ENCODE measurements at regions not wholly inside any gene's neighbourhood (a gene's known extent, or its start where the extent isn't known, plus 50 kb on each side); places are given as distances from the start of the nearest gene placed in this dataset.

DNA sequence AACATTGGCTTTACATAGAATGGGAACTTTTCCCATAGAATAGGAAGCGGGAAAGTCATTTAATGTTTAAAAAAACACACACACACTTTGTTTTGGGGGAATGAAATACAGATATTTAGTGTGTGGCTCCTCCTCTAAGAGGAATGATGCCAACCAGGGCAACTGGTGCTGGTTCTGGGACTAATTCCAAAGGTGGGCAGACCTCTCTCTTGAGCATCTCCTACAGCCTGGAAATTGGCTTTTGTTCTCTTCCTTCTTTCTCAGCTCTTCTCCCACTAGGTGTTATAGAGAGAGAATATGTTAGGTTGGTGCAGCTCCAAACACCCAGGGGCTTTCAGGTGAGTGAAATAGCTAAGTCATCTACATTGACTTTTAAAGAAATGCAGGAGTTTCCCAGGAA, 190.1 kb downstream of the RAD51AP2 start:
- no peak overlapping the region for H3K4me2 ChIP-seq
- H4K20me1 ChIP-seq (ENCODE audit: insufficient read depth): no peaks in the 10 kb centered on the region
- H2AFZ ChIP-seq (ENCODE audit: low read depth): no peak overlapping the region
- no peaks in the 10 kb centered on the region for H3K27me3 ChIP-seq (ENCODE audit: insufficient read depth)
- H3K4me3 ChIP-seq (ENCODE audit: low read depth in 2 of 2, low read length in 1 of 2): no peak overlapping the region
- CTCF ChIA-PET: interaction anchor here (1.2 kb wide), 1 partner anchor 155 kb away, joined by 5 read pairs; no protein-coding TSS in a partner anchor
- no peaks in the 10 kb centered on the region for H3K79me2 ChIP-seq (ENCODE audit: insufficient read depth)
- H3K27ac ChIP-seq (ENCODE audit: low read depth in 2 of 2, low read length in 1 of 2): no peak overlapping the region
- no peak overlapping the region for H3K9ac ChIP-seq
- no peaks in the 10 kb centered on the region for H3K9me3 ChIP-seq
- TF ChIP-seq ELF1 (IDR thresholded peaks at IDR 0.05) (no peak), EP300 (IDR thresholded peaks at IDR 0.05; ENCODE audit: borderline replicate concordance in 1 of 2, low read depth in 1 of 2, low read length in 1 of 2) (no peak), RFX5 (IDR thresholded peaks at IDR 0.05; ENCODE audit: low read length) (no peak)
- POLR2A ChIA-PET: no interaction called here
- no peaks in the 10 kb centered on the region for H3F3A ChIP-seq (replicated peaks; ENCODE audit: insufficient read depth)
- WGBS (ENCODE audit: low lambda C conversion rate): 51% methylated on average over 1 of the region's 1 CpG
- DNase-seq: no peak
- no peaks in the 10 kb centered on the region for H3K4me1 ChIP-seq (ENCODE audit: control insufficient read depth in 1 of 2, insufficient read depth in 2 of 2, low read depth in 1 of 2, low read length in 1 of 2)
- no peaks in the 10 kb centered on the region for H3K36me3 ChIP-seq (replicated peaks in 1 of 2; ENCODE audit: control insufficient read depth in 1 of 2, insufficient read depth in 2 of 2, low read length in 1 of 2)
- H3K9me2 ChIP-seq: no peaks in the 10 kb centered on the region

DNA sequence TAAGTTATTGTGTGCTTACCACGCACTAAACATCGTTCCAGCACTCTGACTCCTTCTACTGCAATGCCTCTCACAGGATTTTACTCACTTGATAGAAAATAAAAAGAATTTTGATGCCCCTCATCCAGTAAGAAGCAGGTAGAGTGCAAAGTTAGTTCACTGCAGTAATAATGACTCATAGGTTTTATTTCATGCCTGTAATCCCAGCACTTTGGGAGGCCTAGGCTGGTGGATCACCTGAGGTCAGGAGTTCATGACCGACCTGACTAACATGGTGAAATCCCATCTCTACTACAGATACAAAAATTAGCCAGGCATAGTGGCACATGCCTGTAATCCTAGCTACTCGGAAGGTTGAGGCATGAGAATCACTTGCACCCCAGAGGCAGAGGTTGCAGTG, 190.6 kb downstream of the RAD51AP2 start:
- CTCF ChIA-PET: no interaction called here
- H3K9me3 ChIP-seq: no peaks in the 10 kb centered on the region
- no peaks in the 10 kb centered on the region for H3K27me3 ChIP-seq (ENCODE audit: insufficient read depth)
- H3K9ac ChIP-seq: no peak overlapping the region
- H3K4me3 ChIP-seq (ENCODE audit: low read depth in 2 of 2, low read length in 1 of 2): no peak overlapping the region
- no peak for TF ChIP-seq ELF1 (IDR thresholded peaks at IDR 0.05)
- no peak for TF ChIP-seq TAF1 (IDR thresholded peaks at IDR 0.05; ENCODE audit: borderline replicate concordance, low read depth, low read length)
- TF ChIP-seq RXRA (IDR thresholded peaks at IDR 0.05; ENCODE audit: borderline replicate concordance, low read depth): no peak
- TF ChIP-seq, protein P1, sequence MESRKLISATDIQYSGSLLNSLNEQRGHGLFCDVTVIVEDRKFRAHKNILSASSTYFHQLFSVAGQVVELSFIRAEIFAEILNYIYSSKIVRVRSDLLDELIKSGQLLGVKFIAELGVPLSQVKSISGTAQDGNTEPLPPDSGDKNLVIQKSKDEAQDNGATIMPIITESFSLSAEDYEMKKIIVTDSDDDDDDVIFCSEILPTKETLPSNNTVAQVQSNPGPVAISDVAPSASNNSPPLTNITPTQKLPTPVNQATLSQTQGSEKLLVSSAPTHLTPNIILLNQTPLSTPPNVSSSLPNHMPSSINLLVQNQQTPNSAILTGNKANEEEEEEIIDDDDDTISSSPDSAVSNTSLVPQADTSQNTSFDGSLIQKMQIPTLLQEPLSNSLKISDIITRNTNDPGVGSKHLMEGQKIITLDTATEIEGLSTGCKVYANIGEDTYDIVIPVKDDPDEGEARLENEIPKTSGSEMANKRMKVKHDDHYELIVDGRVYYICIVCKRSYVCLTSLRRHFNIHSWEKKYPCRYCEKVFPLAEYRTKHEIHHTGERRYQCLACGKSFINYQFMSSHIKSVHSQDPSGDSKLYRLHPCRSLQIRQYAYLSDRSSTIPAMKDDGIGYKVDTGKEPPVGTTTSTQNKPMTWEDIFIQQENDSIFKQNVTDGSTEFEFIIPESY (IDR thresholded peaks at IDR 0.05; ENCODE audit: borderline replicate concordance, low read depth): no peak
- TF ChIP-seq MEF2A (IDR thresholded peaks at IDR 0.05; ENCODE audit: borderline replicate concordance, low read depth): no peak
- no peak for TF ChIP-seq JUND (IDR thresholded peaks at IDR 0.05)
- no peak for TF ChIP-seq MXI1 (IDR thresholded peaks at IDR 0.05; ENCODE audit: low read depth, low read length)
- TF ChIP-seq EP300 (IDR thresholded peaks at IDR 0.05; ENCODE audit: borderline replicate concordance in 1 of 2, low read depth in 1 of 2, low read length in 1 of 2): no peak
- no peak for TF ChIP-seq EZH2phosphoT487 (IDR thresholded peaks at IDR 0.05; ENCODE audit: borderline replicate concordance, low read depth)
- no peak for TF ChIP-seq TEAD4 (IDR thresholded peaks at IDR 0.05; ENCODE audit: borderline replicate concordance, insufficient read depth)
- TF ChIP-seq GATA2 (CRISPR knock-in tag; IDR thresholded peaks at IDR 0.05): no peak
- TF ChIP-seq, protein P2, sequence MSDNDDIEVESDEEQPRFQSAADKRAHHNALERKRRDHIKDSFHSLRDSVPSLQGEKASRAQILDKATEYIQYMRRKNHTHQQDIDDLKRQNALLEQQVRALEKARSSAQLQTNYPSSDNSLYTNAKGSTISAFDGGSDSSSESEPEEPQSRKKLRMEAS (IDR thresholded peaks at IDR 0.05; ENCODE audit: low read depth): no peak
- TF ChIP-seq RFX5 (IDR thresholded peaks at IDR 0.05; ENCODE audit: low read length): no peak
- TF ChIP-seq, protein P3, sequence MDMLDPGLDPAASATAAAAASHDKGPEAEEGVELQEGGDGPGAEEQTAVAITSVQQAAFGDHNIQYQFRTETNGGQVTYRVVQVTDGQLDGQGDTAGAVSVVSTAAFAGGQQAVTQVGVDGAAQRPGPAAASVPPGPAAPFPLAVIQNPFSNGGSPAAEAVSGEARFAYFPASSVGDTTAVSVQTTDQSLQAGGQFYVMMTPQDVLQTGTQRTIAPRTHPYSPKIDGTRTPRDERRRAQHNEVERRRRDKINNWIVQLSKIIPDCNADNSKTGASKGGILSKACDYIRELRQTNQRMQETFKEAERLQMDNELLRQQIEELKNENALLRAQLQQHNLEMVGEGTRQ (IDR thresholded peaks at IDR 0.05; ENCODE audit: borderline replicate concordance, low read depth, low read length): no peak
- no peak for TF ChIP-seq FOSL2 (IDR thresholded peaks at IDR 0.05; ENCODE audit: borderline replicate concordance, low read depth)
- TF ChIP-seq FOXM1 (IDR thresholded peaks at IDR 0.05; ENCODE audit: low read depth): no peak
- TF ChIP-seq NRF1 (IDR thresholded peaks at IDR 0.05; ENCODE audit: low read depth, low read length): no peak
- TF ChIP-seq SMC3 (IDR thresholded peaks at IDR 0.05; ENCODE audit: low read depth, low read length): no peak
- TF ChIP-seq, protein P4, sequence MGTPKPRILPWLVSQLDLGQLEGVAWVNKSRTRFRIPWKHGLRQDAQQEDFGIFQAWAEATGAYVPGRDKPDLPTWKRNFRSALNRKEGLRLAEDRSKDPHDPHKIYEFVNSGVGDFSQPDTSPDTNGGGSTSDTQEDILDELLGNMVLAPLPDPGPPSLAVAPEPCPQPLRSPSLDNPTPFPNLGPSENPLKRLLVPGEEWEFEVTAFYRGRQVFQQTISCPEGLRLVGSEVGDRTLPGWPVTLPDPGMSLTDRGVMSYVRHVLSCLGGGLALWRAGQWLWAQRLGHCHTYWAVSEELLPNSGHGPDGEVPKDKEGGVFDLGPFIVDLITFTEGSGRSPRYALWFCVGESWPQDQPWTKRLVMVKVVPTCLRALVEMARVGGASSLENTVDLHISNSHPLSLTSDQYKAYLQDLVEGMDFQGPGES (IDR thresholded peaks at IDR 0.05; ENCODE audit: low read depth, low read length): no peak
- no peak for TF ChIP-seq TCF12 (IDR thresholded peaks at IDR 0.05)
- no peaks in the 10 kb centered on the region for H3F3A ChIP-seq (replicated peaks; ENCODE audit: insufficient read depth)
- H4K20me1 ChIP-seq (ENCODE audit: insufficient read depth): no peaks in the 10 kb centered on the region
- no peaks in the 10 kb centered on the region for H3K79me2 ChIP-seq (ENCODE audit: insufficient read depth)
- H3K27ac ChIP-seq (ENCODE audit: low read depth in 2 of 2, low read length in 1 of 2): no peak overlapping the region
- H2AFZ ChIP-seq (ENCODE audit: low read depth): no peak overlapping the region
- POLR2A ChIA-PET: no interaction called here
- no peaks in the 10 kb centered on the region for H3K36me3 ChIP-seq (replicated peaks in 1 of 2; ENCODE audit: control insufficient read depth in 1 of 2, insufficient read depth in 2 of 2, low read length in 1 of 2)
- H3K4me1 ChIP-seq (ENCODE audit: control insufficient read depth in 1 of 2, insufficient read depth in 2 of 2, low read depth in 1 of 2, low read length in 1 of 2): no peaks in the 10 kb centered on the region
- 20% methylated on average over 4 of the region's 4 CpGs for WGBS (ENCODE audit: low lambda C conversion rate)
- DNase-seq: no peak
- no peaks in the 10 kb centered on the region for H3K9me2 ChIP-seq
- no peak overlapping the region for H3K4me2 ChIP-seq
